HG02970 (cell line): ENCODE measurements at regions not wholly inside any gene's neighbourhood (a gene's known extent, or its start where the extent isn't known, plus 50 kb on each side); places are given as distances from the start of the nearest gene placed in this dataset.

Source experiments
- ATAC-seq: cut with Tn5 transposase; IDR thresholded peaks from one replicate; pipeline ENCODE4 v1.9.1; 2021; ENCODE audit warnings: mild to moderate bottlenecking, moderate library complexity, moderate number of reproducible peaks; ENCODE audit not compliant: unreplicated experiment, low FRiP score

DNA sequence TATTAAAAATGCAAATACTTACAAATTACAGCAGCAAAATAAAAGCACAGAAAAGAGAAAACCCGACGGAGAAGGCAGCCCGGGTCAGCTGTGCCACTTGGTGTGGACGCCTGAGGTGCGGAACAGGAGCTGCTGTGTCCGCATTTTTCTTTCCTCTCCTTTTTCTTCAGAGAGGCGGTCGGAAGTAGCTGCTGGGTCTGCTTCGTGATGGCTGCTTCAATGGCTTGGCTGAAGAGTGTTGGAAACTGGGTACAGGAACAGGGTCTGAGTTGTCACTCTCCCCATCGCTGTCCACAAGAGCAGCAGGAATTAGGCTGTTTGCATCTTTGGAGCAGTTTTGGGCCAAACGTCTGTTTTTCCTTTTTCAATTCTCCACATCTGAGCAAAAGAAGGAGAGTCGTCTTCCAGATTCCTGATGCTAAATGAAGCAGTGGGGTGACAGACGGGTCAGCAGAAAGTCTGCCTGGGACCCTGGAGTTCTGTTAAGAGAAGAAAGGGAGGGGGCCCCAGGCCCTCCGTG lies 53.5 kb upstream of the ARL8B start:
- no peak for ATAC-seq

DNA sequence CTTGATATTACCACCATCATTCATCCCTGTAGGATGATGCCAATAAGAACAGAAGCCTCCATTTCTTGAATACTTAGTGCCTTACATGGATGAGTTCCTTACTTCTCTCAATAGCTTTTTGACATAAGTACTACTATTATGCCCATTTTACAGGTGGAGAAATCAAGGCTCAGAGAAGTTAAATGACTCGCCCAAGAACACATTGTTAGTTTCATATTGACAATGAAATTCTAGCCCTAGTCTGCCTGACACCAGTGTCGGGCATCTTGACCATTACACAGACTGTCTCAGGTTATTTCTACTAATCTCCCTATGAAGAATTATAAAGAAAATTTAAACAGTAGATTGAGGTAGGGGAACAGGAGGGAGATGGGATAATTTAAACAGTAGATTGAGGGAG lies 52.5 kb upstream of the ARL8B start:
- ATAC-seq, result no peak

GRCh38 chr3:5071061-5071460 lies 51.0 kb upstream of the ARL8B start:
- ATAC-seq, result no peak

DNA sequence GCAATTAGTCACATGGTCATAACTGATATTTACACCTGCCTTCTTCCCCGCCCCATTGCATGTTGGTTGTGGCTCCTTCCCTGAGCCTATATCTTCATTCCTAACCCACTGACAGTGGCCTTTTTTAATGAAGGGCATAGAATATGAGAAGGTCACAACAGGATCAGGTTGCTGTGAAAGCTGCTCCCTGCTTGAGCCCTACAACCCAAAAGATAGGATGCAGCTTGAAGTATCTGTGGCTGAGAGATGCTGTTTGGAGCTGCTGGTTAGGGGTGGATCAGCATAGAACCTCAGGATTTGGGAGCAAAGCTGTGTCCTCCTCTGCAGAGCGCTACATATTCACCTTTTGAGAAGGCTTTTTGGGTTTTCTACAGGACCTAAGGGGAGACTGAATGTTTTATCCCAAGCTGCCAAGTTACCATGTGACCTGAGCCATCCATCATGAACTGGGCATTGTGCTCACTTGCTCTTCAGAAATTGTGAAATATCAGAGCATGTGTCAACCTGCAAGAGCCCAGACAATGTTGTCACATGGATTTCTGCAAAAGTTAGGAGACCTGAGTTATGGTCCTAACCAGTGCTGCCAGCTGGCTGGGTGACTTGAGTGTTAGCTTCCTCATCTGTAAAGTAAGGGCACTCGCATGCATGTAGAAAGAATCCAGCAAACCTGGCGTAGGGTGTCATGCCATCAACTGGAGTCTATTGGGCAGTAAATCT lies 49.8 kb upstream of the ARL8B start:
- ATAC-seq, result no peak
